ENCODE measurements at regions not wholly inside any gene's neighbourhood (a gene's known extent, or its start where the extent isn't known, plus 50 kb on each side); places are given as distances from the start of the nearest gene placed in this dataset.

DNA sequence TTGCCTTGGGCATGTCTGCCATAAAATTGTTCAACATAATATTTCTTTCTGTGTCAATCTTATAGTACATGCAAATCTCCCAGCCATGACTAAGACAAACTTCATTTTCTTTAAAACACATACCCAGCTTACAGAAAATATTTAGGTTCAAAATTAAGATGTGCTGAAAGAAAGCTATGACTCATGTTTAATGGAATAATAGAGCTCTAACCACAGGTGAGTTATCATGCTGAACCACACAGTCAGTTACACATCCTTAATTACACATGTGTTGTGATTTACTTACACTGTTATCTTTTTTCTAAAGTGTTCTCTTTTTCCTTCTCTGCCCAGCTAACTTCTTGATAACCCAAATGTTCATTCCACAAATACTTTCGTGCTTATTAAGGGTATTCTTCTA lies 1831.2 kb downstream of the OLFM4 start:
- Mint-ChIP-seq H3K36me3 (no peaks in the 10 kb centered on the region), H3K27ac (no peak overlapping the region), H3K4me1 (no peaks in the 10 kb centered on the region), H3K9me3 (peaks cover 0 to 15% (median 7%) of the 10 kb centered on the region in 7 donors), H3K27me3 (no peaks in the 10 kb centered on the region), H3K4me3 (no peak overlapping the region)
- DNase-seq (no peak), ATAC-seq (ENCODE audit: low read depth in 2 of 2) (no peak)
- H3K9me3 ChIP-seq (ENCODE audit: control insufficient read depth in 2 of 2, low read length in 2 of 2) = no peaks in the 10 kb centered on the region
- H3K4me1 ChIP-seq (ENCODE audit: control insufficient read depth, insufficient read depth, low read length, poor library complexity, severe bottlenecking) = no peaks in the 10 kb centered on the region
- H3K27me3 ChIP-seq (ENCODE audit: control insufficient read depth, insufficient read depth, low read length) = no peaks in the 10 kb centered on the region
- no peak overlapping the region for H3K4me3 ChIP-seq (ENCODE audit: low read depth, low read length)
- H3K36me3 ChIP-seq (ENCODE audit: control insufficient read depth, insufficient read depth, low read length) = no peaks in the 10 kb centered on the region
- no peak overlapping the region for H3K27ac ChIP-seq (ENCODE audit: insufficient read depth, low read length, poor library complexity, severe bottlenecking)

- DNase-seq = no peak
- no peaks in the 10 kb centered on the region for H3K4me1 ChIP-seq (ENCODE audit: control insufficient read depth, insufficient read depth, low read length, poor library complexity, severe bottlenecking)
- Mint-ChIP-seq H3K27ac (no peak overlapping the region), H3K9me3 (peaks cover 0 to 21% (median 8%) of the 10 kb centered on the region in 7 donors), H3K4me3 (no peak overlapping the region), H3K36me3 (no peaks in the 10 kb centered on the region), H3K4me1 (no peaks in the 10 kb centered on the region), H3K27me3 (no peaks in the 10 kb centered on the region)
- no peaks in the 10 kb centered on the region for H3K27me3 ChIP-seq (ENCODE audit: control insufficient read depth, insufficient read depth, low read length)
- no peak for ATAC-seq (ENCODE audit: low read depth in 2 of 2)
- no peaks in the 10 kb centered on the region for H3K36me3 ChIP-seq (ENCODE audit: control insufficient read depth, insufficient read depth, low read length)
- no peaks in the 10 kb centered on the region for H3K9me3 ChIP-seq (ENCODE audit: control insufficient read depth in 2 of 2, low read length in 2 of 2)
- H3K4me3 ChIP-seq (ENCODE audit: low read depth, low read length) = no peak overlapping the region
- no peak overlapping the region for H3K27ac ChIP-seq (ENCODE audit: insufficient read depth, low read length, poor library complexity, severe bottlenecking)
These were observed 1846.5 kb downstream of the OLFM4 start for GRCh38 chr13:54875111-54875510.

GRCh38 chr13:54879036-54879435 lies 1850.4 kb downstream of the OLFM4 start:
- Mint-ChIP-seq H3K4me3 (no peak overlapping the region), H3K4me1 (no peaks in the 10 kb centered on the region), H3K27me3 (no peaks in the 10 kb centered on the region), H3K27ac (no peak overlapping the region), H3K36me3 (no peaks in the 10 kb centered on the region), H3K9me3 (peaks cover 2 to 11% (median 6%) of the 10 kb centered on the region in 7 donors)
- Histone ChIP-seq H3K36me3 (ENCODE audit: control insufficient read depth, insufficient read depth, low read length) (no peaks in the 10 kb centered on the region), H3K27ac (ENCODE audit: insufficient read depth, low read length, poor library complexity, severe bottlenecking) (no peak overlapping the region), H3K27me3 (ENCODE audit: control insufficient read depth, insufficient read depth, low read length) (no peaks in the 10 kb centered on the region), H3K9me3 (ENCODE audit: control insufficient read depth in 2 of 2, low read length in 2 of 2) (no peaks in the 10 kb centered on the region), H3K4me3 (ENCODE audit: low read depth, low read length) (no peak overlapping the region), H3K4me1 (ENCODE audit: control insufficient read depth, insufficient read depth, low read length, poor library complexity, severe bottlenecking) (no peaks in the 10 kb centered on the region)
- no peak for DNase-seq
- ATAC-seq (ENCODE audit: low read depth in 2 of 2) = no peak

DNA sequence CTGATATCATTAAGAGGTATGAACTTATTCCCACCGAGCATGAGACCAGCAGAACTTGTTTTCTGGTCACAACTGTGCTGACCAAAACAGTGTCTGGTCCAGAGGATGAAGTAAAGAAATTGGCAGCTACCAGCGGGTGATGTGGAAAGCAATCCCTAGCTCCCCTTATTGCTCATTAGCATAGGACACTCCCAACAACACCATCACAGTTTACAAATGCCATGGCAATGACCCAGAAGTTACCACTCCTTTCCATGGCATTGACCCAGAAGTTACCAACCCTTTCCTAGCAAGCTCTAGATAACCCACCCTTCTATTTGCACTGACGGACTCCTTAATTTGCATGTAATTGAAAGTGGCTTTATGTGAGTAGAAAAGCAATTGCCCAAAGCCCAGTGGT lies 1856.1 kb downstream of the OLFM4 start:
- Mint-ChIP-seq H3K36me3 (no peaks in the 10 kb centered on the region), H3K27ac (no peak overlapping the region), H3K4me1 (no peaks in the 10 kb centered on the region), H3K27me3 (no peaks in the 10 kb centered on the region), H3K4me3 (no peak overlapping the region), H3K9me3 (peaks cover 0 to 22% (median 8%) of the 10 kb centered on the region in 7 donors)
- H3K36me3 ChIP-seq (ENCODE audit: control insufficient read depth, insufficient read depth, low read length) = no peaks in the 10 kb centered on the region
- H3K4me1 ChIP-seq (ENCODE audit: control insufficient read depth, insufficient read depth, low read length, poor library complexity, severe bottlenecking) = no peaks in the 10 kb centered on the region
- H3K9me3 ChIP-seq (ENCODE audit: control insufficient read depth in 2 of 2, low read length in 2 of 2) = no peaks in the 10 kb centered on the region
- H3K27me3 ChIP-seq (ENCODE audit: control insufficient read depth, insufficient read depth, low read length) = no peaks in the 10 kb centered on the region
- no peak overlapping the region for H3K4me3 ChIP-seq (ENCODE audit: low read depth, low read length)
- DNase-seq = no peak
- no peak overlapping the region for H3K27ac ChIP-seq (ENCODE audit: insufficient read depth, low read length, poor library complexity, severe bottlenecking)
- ATAC-seq (ENCODE audit: low read depth in 2 of 2) = no peak

DNA sequence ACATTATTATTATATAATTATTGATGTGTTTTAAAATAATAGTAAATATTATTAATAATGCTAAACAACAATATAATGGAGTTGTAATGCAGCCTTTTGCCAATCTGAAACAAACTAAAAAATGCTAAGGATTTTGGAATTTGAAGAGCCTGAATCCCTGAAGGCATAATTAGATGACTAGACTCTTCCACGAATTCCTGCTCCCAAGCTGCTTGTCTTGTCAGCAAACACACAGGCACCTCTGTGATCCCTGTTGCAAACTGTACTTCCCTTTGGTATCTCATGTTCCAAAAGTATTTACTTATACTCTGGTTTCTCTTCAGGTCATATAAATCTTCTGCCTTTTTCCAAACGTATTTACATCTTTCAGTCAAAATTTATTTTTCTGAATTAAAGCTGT lies 1862.4 kb downstream of the OLFM4 start:
- peaks cover 2 to 28% (median 11%) of the 10 kb centered on the region in 7 donors for H3K9me3 Mint-ChIP-seq

GRCh38 chr13:54901316-54901715 lies 1872.7 kb downstream of the OLFM4 start:
- H3K27me3 Mint-ChIP-seq = no peaks in the 10 kb centered on the region
- no peaks in the 10 kb centered on the region for H3K4me1 Mint-ChIP-seq
- ATAC-seq (ENCODE audit: low read depth in 2 of 2) (no peak), DNase-seq (no peak)
- Histone ChIP-seq H3K36me3 (ENCODE audit: control insufficient read depth, insufficient read depth, low read length) (no peaks in the 10 kb centered on the region), H3K4me3 (ENCODE audit: low read depth, low read length) (no peak overlapping the region), H3K4me1 (ENCODE audit: control insufficient read depth, insufficient read depth, low read length, poor library complexity, severe bottlenecking) (no peaks in the 10 kb centered on the region), H3K27ac (ENCODE audit: insufficient read depth, low read length, poor library complexity, severe bottlenecking) (no peak overlapping the region), H3K9me3 (ENCODE audit: control insufficient read depth in 2 of 2, low read length in 2 of 2) (no peaks in the 10 kb centered on the region), H3K27me3 (ENCODE audit: control insufficient read depth, insufficient read depth, low read length) (no peaks in the 10 kb centered on the region)
- no peak overlapping the region for H3K4me3 Mint-ChIP-seq
- H3K36me3 Mint-ChIP-seq = no peaks in the 10 kb centered on the region
- no peak overlapping the region for H3K27ac Mint-ChIP-seq
- peaks cover 0 to 20% (median 5%) of the 10 kb centered on the region in 7 donors for H3K9me3 Mint-ChIP-seq

More for the DNA sequence above, 1862.4 kb downstream of the OLFM4 start:
- Histone ChIP-seq H3K4me1 (ENCODE audit: control insufficient read depth, insufficient read depth, low read length, poor library complexity, severe bottlenecking) (no peaks in the 10 kb centered on the region), H3K27ac (ENCODE audit: insufficient read depth, low read length, poor library complexity, severe bottlenecking) (no peak overlapping the region), H3K4me3 (ENCODE audit: low read depth, low read length) (no peak overlapping the region), H3K27me3 (ENCODE audit: control insufficient read depth, insufficient read depth, low read length) (no peaks in the 10 kb centered on the region), H3K9me3 (ENCODE audit: control insufficient read depth in 2 of 2, low read length in 2 of 2) (no peaks in the 10 kb centered on the region), H3K36me3 (ENCODE audit: control insufficient read depth, insufficient read depth, low read length) (no peaks in the 10 kb centered on the region)
- Mint-ChIP-seq H3K4me1 (peaks cover 0 to 3% (median 0%) of the 10 kb centered on the region in 4 donors), H3K27ac (no peak overlapping the region), H3K4me3 (no peak overlapping the region), H3K36me3 (no peaks in the 10 kb centered on the region), H3K27me3 (no peaks in the 10 kb centered on the region)
- DNase-seq (no peak), ATAC-seq (ENCODE audit: low read depth in 2 of 2) (no peak)

GRCh38 chr13:54912367-54912766 lies 1883.8 kb downstream of the OLFM4 start:
- Mint-ChIP-seq H3K36me3 (no peaks in the 10 kb centered on the region), H3K9me3 (peaks cover 0 to 27% (median 7%) of the 10 kb centered on the region in 7 donors), H3K27ac (no peak overlapping the region), H3K4me3 (no peak overlapping the region), H3K27me3 (no peaks in the 10 kb centered on the region), H3K4me1 (no peaks in the 10 kb centered on the region)
- Histone ChIP-seq H3K4me1 (ENCODE audit: control insufficient read depth, insufficient read depth, low read length, poor library complexity, severe bottlenecking) (no peaks in the 10 kb centered on the region), H3K36me3 (ENCODE audit: control insufficient read depth, insufficient read depth, low read length) (no peaks in the 10 kb centered on the region), H3K4me3 (ENCODE audit: low read depth, low read length) (no peak overlapping the region), H3K27ac (ENCODE audit: insufficient read depth, low read length, poor library complexity, severe bottlenecking) (no peak overlapping the region), H3K9me3 (ENCODE audit: control insufficient read depth in 2 of 2, low read length in 2 of 2) (peaks cover 4 to 6% of the 10 kb centered on the region in 2 experiments), H3K27me3 (ENCODE audit: control insufficient read depth, insufficient read depth, low read length) (no peaks in the 10 kb centered on the region)
- DNase-seq (no peak), ATAC-seq (ENCODE audit: low read depth in 2 of 2) (no peak)

DNA sequence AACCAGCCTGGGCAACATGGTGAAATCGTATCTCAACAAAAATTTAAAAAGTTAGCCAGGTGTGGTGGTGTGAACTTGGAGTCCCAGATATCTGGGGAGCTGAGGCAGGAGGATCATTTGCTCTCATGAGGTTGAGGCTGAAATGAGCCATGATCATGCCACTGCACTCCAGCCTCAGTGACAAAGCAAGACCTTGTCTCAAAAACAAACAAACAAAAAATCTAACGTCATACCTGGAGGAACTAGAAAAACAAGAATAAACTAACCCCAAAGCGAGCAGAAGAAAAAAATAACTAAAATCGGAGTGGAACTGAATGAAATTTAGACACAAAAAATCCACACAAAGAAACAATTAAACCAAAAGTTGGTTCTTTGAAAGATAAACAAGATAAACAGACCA lies 1885.1 kb downstream of the OLFM4 start:
- no peak overlapping the region for H3K27ac ChIP-seq (ENCODE audit: insufficient read depth, low read length, poor library complexity, severe bottlenecking)
- H3K36me3 Mint-ChIP-seq = no peaks in the 10 kb centered on the region
- no peak overlapping the region for H3K4me3 Mint-ChIP-seq
- H3K9me3 ChIP-seq (ENCODE audit: control insufficient read depth in 2 of 2, low read length in 2 of 2) = peaks cover 4 to 6% of the 10 kb centered on the region in 2 experiments
- no peak overlapping the region for H3K27ac Mint-ChIP-seq
- H3K36me3 ChIP-seq (ENCODE audit: control insufficient read depth, insufficient read depth, low read length) = no peaks in the 10 kb centered on the region
- no peaks in the 10 kb centered on the region for H3K27me3 ChIP-seq (ENCODE audit: control insufficient read depth, insufficient read depth, low read length)
- no peaks in the 10 kb centered on the region for H3K4me1 ChIP-seq (ENCODE audit: control insufficient read depth, insufficient read depth, low read length, poor library complexity, severe bottlenecking)
- DNase-seq = no peak
- no peak overlapping the region for H3K4me3 ChIP-seq (ENCODE audit: low read depth, low read length)
- no peaks in the 10 kb centered on the region for H3K4me1 Mint-ChIP-seq
- peaks cover 0 to 28% (median 7%) of the 10 kb centered on the region in 7 donors for H3K9me3 Mint-ChIP-seq
- no peak for ATAC-seq (ENCODE audit: low read depth in 2 of 2)
- no peaks in the 10 kb centered on the region for H3K27me3 Mint-ChIP-seq
